Pancreas (tissue), 10 donors: ENCODE measurements at regions not wholly inside any gene's neighbourhood (a gene's known extent, or its start where the extent isn't known, plus 50 kb on each side); places are given as distances from the start of the nearest gene placed in this dataset.

Experiments
- ATAC-seq, 4 donors: fragments of 200-7000 bp; cut with Tn5 transposase; one replicate each; pipeline versions ENCODE4 v1.8.0 to v1.9.1; 2020; ENCODE audit warnings: mild to moderate bottlenecking in 4 of 4, moderate library complexity in 4 of 4
- DNase-seq, 6 donors: peaks; one replicate each; pipeline ENCODE4 v3.0.0-alpha.2; 2020
- FAIRE-seq: peaks from 2 replicates; lab custom pipeline; 2012; peaks lifted over from hg19 to GRCh38; lab: Jason Lieb, UNC
- H3K27ac ChIP-seq, 4 donors: fragments of 200-600 bp; sonication (generic); 1 replicate in 3 of 4; 2 replicates in 1 of 4; pipeline versions ENCODE4 v1.5.0 to v1.8.0; 2020
- H3K27me3 ChIP-seq, 4 donors: fragments of 200-600 bp; one replicate each; pipeline ENCODE4 v1.8.0; 2021
- H3K36me3 ChIP-seq, 3 donors: fragments of 200-600 bp; sonication (generic) in 1 of 3; one replicate each; pipeline versions ENCODE4 v1.5.0 to v1.8.0; 2020 to 2021
- H3K4me1 ChIP-seq, 3 donors: fragments of 200-600 bp; one replicate each; pipeline ENCODE4 v1.8.0; 2021
- H3K4me3 ChIP-seq, 4 donors: fragments of 200-600 bp; sonication (generic) in 2 of 4; one replicate each; pipeline versions ENCODE4 v1.5.0 to v1.8.0; 2020 to 2021
- H3K9me3 ChIP-seq, 4 donors: fragments of 200-600 bp; one replicate each; pipeline ENCODE4 v1.8.0; 2021
- CTCF ChIP-seq, 4 donors: fragments of 200-600 bp; sonication (generic) in 3 of 4; IDR thresholded peaks; one replicate each; pipeline versions ENCODE4 v1.5.0 to v1.8.0; 2021; ENCODE audit warnings: antibody characterized with exemption in 4 of 4
- WGBS, 2 donors: extraction: QIAGEN DNeasy Blood & Tissue Kit; methylation state at CpG; one replicate each; pipeline ENCODE4 v1.1.7; 2013; 5-methylcytosine and 5-hydroxymethylcytosine counted together
- intact Hi-C, 3 donors: fragments of 100-400 bp; cut with DNase I; formaldehyde crosslinking; loops; one replicate each; pipeline versions ENCODE4 v1.11.1 to v1.14.2; 2022
- donor health status: healthy with polysubstance abuse.
- donor health status: DM: no; HTN: no; CAD: no; lungs with moderate emphysema.
- donor health status: DM: no; HTN: no; CAD: no.
- donor health status: control.
- donor health status: control.
- donor health status: Bipolar disorder and iron deficiency.
- donor health status: DM: yes; HTN: yes; CAD: no.
- donor health status: DM: no; HTN: no; CAD: no.
- donor health status: DM: no; HTN: no; CAD: no.
- donor health status: DM: yes; HTN: yes; CAD: no.

- H3K4me3 ChIP-seq, result no peak overlapping the region
- 63 to 65% methylated on average over 8 of the region's 8 CpGs for WGBS, 2 donors
- H3K9me3 ChIP-seq, result no peaks in the 10 kb centered on the region
- FAIRE-seq (no peak), ATAC-seq (no peak), DNase-seq (no peak)
- no peaks in the 10 kb centered on the region for H3K4me1 ChIP-seq
- no peaks in the 10 kb centered on the region for H3K36me3 ChIP-seq
- no peak overlapping the region for H3K27ac ChIP-seq
- intact Hi-C loops, result no loop called here
- H3K27me3 ChIP-seq, result no peaks in the 10 kb centered on the region
- no peak for TF ChIP-seq CTCF (IDR thresholded peaks at IDR 0.05)
These were observed 355.6 kb upstream of the KAZN start for GRCh38 chr1:14242870-14243269.

GRCh38 chr1:14245954-14246353, 352.5 kb upstream of the KAZN start:
- H3K27ac ChIP-seq, result no peak overlapping the region
- intact Hi-C loops, result no loop called here
- H3K4me3 ChIP-seq, result no peak overlapping the region
- ATAC-seq (no peak), FAIRE-seq (no peak), DNase-seq (no peak)
- 83 to 88% methylated on average over 2 of the region's 2 CpGs for WGBS, 2 donors
- no peaks in the 10 kb centered on the region for H3K27me3 ChIP-seq
- no peak for TF ChIP-seq CTCF (IDR thresholded peaks at IDR 0.05)
- no peaks in the 10 kb centered on the region for H3K36me3 ChIP-seq
- no peaks in the 10 kb centered on the region for H3K4me1 ChIP-seq
- no peaks in the 10 kb centered on the region for H3K9me3 ChIP-seq

- DNase-seq (no peak), FAIRE-seq (no peak), ATAC-seq (no peak)
- Histone ChIP-seq H3K9me3 (no peaks in the 10 kb centered on the region), H3K36me3 (no peaks in the 10 kb centered on the region), H3K4me3 (no peak overlapping the region), H3K4me1 (no peaks in the 10 kb centered on the region), H3K27me3 (no peaks in the 10 kb centered on the region), H3K27ac (no peak overlapping the region)
- TF ChIP-seq CTCF (IDR thresholded peaks at IDR 0.05), result no peak
- 63 to 69% methylated on average over 5 of the region's 5 CpGs for WGBS, 2 donors
- intact Hi-C loops, result no loop called here
These were observed 352.0 kb upstream of the KAZN start for GRCh38 chr1:14246471-14246870.

GRCh38 chr1:14247666-14248065, 350.8 kb upstream of the KAZN start:
- H3K27me3 ChIP-seq, result no peaks in the 10 kb centered on the region
- no peak for ATAC-seq
- no peak for FAIRE-seq
- H3K27ac ChIP-seq, result no peak overlapping the region
- DNase-seq, result no peak
- intact Hi-C loops, result no loop called here
- no peak overlapping the region for H3K4me3 ChIP-seq
- WGBS, 2 donors, result 62 to 72% methylated on average over 6 of the region's 6 CpGs
- no peak for TF ChIP-seq CTCF (IDR thresholded peaks at IDR 0.05)
- H3K36me3 ChIP-seq, result no peaks in the 10 kb centered on the region
- H3K9me3 ChIP-seq, result no peaks in the 10 kb centered on the region
- no peaks in the 10 kb centered on the region for H3K4me1 ChIP-seq

- FAIRE-seq, result no peak
- Histone ChIP-seq H3K36me3 (no peaks in the 10 kb centered on the region), H3K27me3 (no peaks in the 10 kb centered on the region), H3K9me3 (no peaks in the 10 kb centered on the region), H3K4me1 (no peaks in the 10 kb centered on the region), H3K27ac (no peak overlapping the region), H3K4me3 (no peak overlapping the region)
- DNase-seq, result no peak
- intact Hi-C loops, result no loop called here
- TF ChIP-seq CTCF (IDR thresholded peaks at IDR 0.05), result no peak
- 66 to 81% methylated on average over 2 of the region's 2 CpGs for WGBS, 2 donors
- ATAC-seq, result no peak
These were observed 346.6 kb upstream of the KAZN start for GRCh38 chr1:14251871-14252270.
